Activated naive CD8-positive, alpha-beta T cell treated with anti-CD3 and anti-CD28 coated beads, Interleukin-2, amount 50 U/mL, for 24 hours (primary cell): ENCODE measurements at regions not wholly inside any gene's neighbourhood (a gene's known extent, or its start where the extent isn't known, plus 50 kb on each side); places are given as distances from the start of the nearest gene placed in this dataset.

Experiments used
- ATAC-seq: fragments of 150-1000 bp; cut with Tn5 transposase; one replicate; pipeline ENCODE4 v1.10.0; 2021
- DNase-seq: peaks from one replicate; pipeline ENCODE4 v3.0.0; 2021
- H3K27ac Mint-ChIP-seq: one replicate; pipeline ENCODE4 v1.8.0; 2021; ENCODE audit warnings: mild to moderate bottlenecking, mixed read lengths
- H3K27me3 Mint-ChIP-seq: one replicate; pipeline ENCODE4 v1.8.0; 2021; ENCODE audit warnings: mixed read lengths
- H3K36me3 Mint-ChIP-seq: one replicate; pipeline ENCODE4 v1.8.0; 2021; ENCODE audit warnings: low read depth, mixed read lengths
- H3K4me1 Mint-ChIP-seq: one replicate; pipeline ENCODE4 v1.8.0; 2021; ENCODE audit warnings: mixed read lengths
- H3K4me3 Mint-ChIP-seq: one replicate; pipeline ENCODE4 v1.8.0; 2021; ENCODE audit warnings: mild to moderate bottlenecking, moderate library complexity, mixed read lengths
- H3K9me3 Mint-ChIP-seq: one replicate; pipeline ENCODE4 v1.8.0; 2021; ENCODE audit warnings: mixed read lengths

DNA sequence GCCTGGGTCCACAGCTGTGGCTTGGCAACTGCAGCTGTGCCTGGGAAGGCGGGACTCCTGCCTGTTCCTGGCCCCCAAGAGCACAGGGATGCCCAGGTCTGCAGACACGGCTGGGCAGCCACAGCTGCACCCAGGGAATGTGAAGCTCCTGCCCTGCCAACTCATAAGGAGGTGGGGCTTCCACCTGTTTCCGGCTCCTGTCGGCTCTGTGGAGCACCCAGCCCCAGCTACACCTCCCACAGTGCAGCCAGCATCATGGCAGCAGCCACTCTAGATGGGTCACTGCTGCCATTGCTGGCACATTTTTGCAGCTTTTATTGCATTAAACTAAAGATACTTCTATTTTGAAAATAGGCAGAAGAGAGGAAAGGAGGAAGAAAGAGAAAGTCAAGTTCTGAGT is 207.9 kb downstream of the SAMD5 start:
- H3K4me3 Mint-ChIP-seq: no peak overlapping the region
- H3K36me3 Mint-ChIP-seq: no peaks in the 10 kb centered on the region
- no peaks in the 10 kb centered on the region for H3K27me3 Mint-ChIP-seq
- DNase-seq (no peak), ATAC-seq (no peak)
- no peaks in the 10 kb centered on the region for H3K9me3 Mint-ChIP-seq
- no peak overlapping the region for H3K27ac Mint-ChIP-seq
- no peaks in the 10 kb centered on the region for H3K4me1 Mint-ChIP-seq

DNA sequence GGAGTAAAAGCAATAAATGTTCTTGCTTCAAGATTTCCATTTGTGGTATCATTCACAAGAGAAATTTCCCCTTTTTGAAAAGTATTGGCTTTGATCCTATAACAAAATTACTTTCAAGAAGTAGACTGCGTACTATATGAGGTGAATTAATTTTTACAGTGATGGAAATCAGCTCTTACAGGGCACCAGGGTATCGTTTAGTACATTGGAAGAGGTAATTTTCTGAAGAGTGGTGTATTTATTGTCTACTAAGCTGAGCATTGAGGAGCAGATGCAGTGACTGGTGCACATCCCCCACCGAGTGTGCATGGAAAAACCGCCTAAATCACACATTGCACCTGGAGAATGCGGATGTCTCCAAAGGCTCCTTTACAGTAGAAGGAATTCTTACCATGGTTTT is 209.5 kb downstream of the SAMD5 start:
- no peak overlapping the region for H3K4me3 Mint-ChIP-seq
- no peaks in the 10 kb centered on the region for H3K27me3 Mint-ChIP-seq
- DNase-seq (no peak), ATAC-seq (no peak)
- H3K36me3 Mint-ChIP-seq: no peaks in the 10 kb centered on the region
- H3K4me1 Mint-ChIP-seq: no peaks in the 10 kb centered on the region
- no peak overlapping the region for H3K27ac Mint-ChIP-seq
- peaks cover 9% of the 10 kb centered on the region for H3K9me3 Mint-ChIP-seq

DNA sequence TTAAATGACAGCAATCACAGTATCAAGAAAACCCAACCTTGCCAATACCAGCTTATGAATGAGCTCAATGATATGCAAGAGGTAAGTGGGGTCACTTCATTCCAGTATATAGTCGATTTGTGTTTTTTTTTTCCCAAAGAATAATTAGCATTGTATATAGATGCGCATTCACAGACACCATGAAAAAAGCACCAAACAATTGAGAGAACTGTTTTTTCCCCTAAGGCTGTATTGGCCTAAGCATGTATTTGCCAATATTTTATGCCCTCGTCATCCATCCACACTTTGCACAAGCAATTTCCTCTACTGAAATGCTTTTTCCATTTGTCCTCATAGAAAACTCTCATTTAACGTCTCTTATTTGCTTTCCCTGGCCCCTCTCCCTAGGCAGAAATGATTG is 213.7 kb downstream of the SAMD5 start:
- Mint-ChIP-seq H3K4me3 (no peak overlapping the region), H3K27ac (no peak overlapping the region), H3K27me3 (no peaks in the 10 kb centered on the region), H3K36me3 (no peaks in the 10 kb centered on the region), H3K9me3 (peaks cover 16% of the 10 kb centered on the region), H3K4me1 (no peaks in the 10 kb centered on the region)
- DNase-seq (no peak), ATAC-seq (no peak)

DNA sequence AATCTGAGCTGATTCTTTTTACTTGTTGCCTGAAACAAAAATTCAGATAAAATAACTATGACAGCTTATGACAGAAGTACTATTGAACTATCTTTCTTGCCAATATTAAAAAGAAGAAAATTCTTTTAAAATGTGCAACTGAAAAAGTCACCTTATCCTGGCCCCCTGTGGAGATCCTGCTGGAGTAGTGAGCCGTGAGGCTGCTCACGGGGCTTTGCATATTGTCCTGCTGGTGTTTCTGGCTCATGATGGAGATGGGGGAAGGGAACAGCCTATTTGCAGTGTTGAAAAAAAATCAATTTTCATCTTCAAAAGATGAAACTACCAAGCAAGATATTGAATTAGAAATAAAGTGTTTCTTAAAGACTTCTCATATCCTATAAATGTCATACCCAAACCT is 216.0 kb downstream of the SAMD5 start:
- Mint-ChIP-seq H3K4me1 (no peaks in the 10 kb centered on the region), H3K27ac (no peak overlapping the region), H3K4me3 (no peak overlapping the region), H3K9me3 (peaks cover 16% of the 10 kb centered on the region), H3K36me3 (no peaks in the 10 kb centered on the region), H3K27me3 (no peaks in the 10 kb centered on the region)
- no peak for DNase-seq
- no peak for ATAC-seq

DNA sequence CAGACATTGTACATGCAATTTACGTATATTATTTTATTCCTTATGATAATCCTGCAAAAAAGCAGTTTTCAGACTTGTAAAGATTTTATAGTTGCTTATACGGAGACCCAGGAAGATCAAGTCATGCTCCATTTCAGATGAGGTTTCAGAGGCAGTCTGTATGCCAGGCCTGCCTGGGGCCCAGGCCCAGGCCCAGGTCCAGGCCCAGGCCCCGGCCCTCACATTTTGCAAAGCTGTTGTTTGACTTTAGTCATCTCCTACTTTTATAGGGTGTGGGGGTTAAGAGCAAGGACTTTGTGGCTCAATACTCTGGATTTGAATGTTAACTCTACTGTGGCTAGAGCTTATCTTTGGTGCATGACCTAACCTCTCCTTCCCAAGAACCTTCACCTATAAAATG is 217.9 kb downstream of the SAMD5 start:
- DNase-seq (no peak), ATAC-seq (no peak)
- Mint-ChIP-seq H3K4me3 (no peak overlapping the region), H3K27me3 (peaks cover 2% of the 10 kb centered on the region), H3K36me3 (no peaks in the 10 kb centered on the region), H3K9me3 (peaks cover 16% of the 10 kb centered on the region), H3K4me1 (no peaks in the 10 kb centered on the region), H3K27ac (no peak overlapping the region)

DNA sequence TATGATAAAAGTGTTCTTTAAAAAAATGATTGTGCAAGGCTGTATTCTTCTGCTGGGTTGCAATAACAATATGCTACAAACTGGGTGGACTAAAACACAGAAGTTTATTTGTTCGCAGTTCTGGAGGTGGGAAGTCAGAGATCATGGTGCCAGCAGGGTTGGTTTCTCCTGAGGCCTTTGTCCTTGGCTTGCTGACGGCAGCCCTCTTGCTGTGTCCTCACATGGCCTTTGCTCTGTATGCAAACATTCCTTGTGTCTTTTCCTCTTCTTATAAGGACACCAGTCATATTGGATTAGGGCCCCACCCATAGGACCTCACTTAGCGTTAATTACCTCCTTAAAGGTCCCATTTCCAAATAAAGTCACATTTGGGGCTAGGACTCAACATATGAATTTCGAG is 220.4 kb downstream of the SAMD5 start:
- peaks cover 2% of the 10 kb centered on the region for H3K27me3 Mint-ChIP-seq
- no peak overlapping the region for H3K4me3 Mint-ChIP-seq
- H3K36me3 Mint-ChIP-seq: no peaks in the 10 kb centered on the region
- H3K4me1 Mint-ChIP-seq: no peaks in the 10 kb centered on the region
- no peak for DNase-seq
- H3K9me3 Mint-ChIP-seq: no peaks in the 10 kb centered on the region
- no peak for ATAC-seq
- H3K27ac Mint-ChIP-seq: no peak overlapping the region

DNA sequence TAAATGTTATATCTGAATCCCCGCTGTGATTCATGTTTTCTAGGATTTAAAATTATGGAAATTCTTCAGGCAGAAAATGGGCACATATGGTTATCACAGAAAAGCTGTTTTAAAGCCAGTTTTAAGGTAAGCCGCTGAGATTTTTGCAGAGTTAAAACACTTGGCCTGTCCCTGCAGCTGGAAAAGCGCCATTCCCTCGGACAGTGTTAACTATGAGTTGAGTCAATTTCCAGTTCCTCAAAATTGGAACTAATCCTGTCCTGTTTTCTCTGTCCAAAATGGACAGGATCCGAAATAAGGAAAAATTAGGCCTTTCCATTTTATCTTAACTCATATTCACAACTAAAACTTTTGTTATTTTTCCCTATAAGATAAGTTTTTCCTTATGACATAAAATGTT is 225.2 kb downstream of the SAMD5 start:
- Mint-ChIP-seq H3K9me3 (no peaks in the 10 kb centered on the region), H3K27me3 (peaks cover 5% of the 10 kb centered on the region), H3K36me3 (no peaks in the 10 kb centered on the region), H3K4me1 (no peaks in the 10 kb centered on the region), H3K4me3 (no peak overlapping the region), H3K27ac (no peak overlapping the region)
- no peak for DNase-seq
- ATAC-seq: no peak

DNA sequence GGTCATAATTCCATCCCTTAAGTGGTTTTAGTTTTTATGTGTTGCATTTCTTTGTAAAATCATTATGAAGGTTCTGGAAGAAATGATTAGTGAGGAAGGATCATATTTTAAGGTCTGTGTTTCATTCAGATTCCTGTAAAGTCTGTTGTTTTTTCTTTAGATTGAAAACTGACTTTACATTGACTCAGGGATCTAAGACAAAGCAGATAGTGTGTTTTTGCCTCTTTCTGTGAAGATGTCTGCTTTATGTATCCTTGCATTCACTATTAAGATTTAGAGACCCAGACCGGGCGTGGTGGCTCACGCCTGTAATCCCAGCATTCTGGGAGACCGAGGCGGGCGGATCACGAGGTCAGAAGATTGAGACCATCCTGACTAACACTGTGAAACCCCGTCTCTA is 225.7 kb downstream of the SAMD5 start:
- DNase-seq: no peak
- ATAC-seq: no peak
- Mint-ChIP-seq H3K27ac (no peak overlapping the region), H3K27me3 (peaks cover 5% of the 10 kb centered on the region), H3K36me3 (no peaks in the 10 kb centered on the region), H3K4me3 (no peak overlapping the region), H3K9me3 (no peaks in the 10 kb centered on the region), H3K4me1 (no peaks in the 10 kb centered on the region)

DNA sequence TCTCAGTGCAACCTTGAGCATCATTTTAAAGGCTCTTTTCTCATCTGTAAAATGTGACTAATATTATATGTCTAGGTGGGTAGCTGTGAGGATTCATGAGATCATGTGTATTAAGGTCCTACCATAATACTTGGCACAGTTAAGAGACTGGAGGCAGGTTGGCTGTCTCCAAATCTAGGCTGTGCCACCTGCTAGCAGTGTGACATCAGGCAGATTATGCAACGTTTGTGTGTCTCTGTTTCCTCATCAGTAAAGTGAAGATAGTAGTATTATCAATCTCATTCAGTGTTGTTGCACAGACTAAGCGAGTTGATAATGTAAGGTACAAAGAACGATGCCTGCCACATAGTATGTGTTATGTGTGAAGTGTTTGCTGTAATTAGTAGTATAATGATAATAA is 227.4 kb downstream of the SAMD5 start:
- no peaks in the 10 kb centered on the region for H3K36me3 Mint-ChIP-seq
- DNase-seq (no peak), ATAC-seq (no peak)
- H3K27ac Mint-ChIP-seq: no peak overlapping the region
- H3K9me3 Mint-ChIP-seq: no peaks in the 10 kb centered on the region
- H3K4me3 Mint-ChIP-seq: no peak overlapping the region
- peaks cover 3% of the 10 kb centered on the region for H3K27me3 Mint-ChIP-seq
- H3K4me1 Mint-ChIP-seq: no peaks in the 10 kb centered on the region

DNA sequence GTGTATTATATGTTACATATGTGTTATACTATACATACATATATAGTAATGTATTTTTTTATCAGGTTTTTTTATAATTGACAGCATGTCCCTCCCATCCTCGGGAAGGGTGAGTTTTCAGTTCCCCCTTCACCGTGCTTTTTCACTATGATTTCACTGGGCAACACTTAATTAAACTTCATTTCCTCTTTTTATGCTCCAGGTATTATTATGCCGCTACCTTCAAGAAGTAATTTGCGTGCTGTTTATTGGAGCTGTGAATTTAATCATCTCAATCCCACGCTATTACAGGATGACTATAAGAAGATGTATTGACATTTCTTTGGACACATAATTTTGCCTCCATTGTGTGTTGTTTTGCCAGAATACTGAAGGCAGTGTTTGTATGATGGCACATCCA is 228.6 kb downstream of the SAMD5 start:
- Mint-ChIP-seq H3K4me3 (no peak overlapping the region), H3K9me3 (no peaks in the 10 kb centered on the region), H3K36me3 (no peaks in the 10 kb centered on the region), H3K27me3 (peaks cover 3% of the 10 kb centered on the region), H3K27ac (no peak overlapping the region), H3K4me1 (no peaks in the 10 kb centered on the region)
- DNase-seq (no peak), ATAC-seq (no peak)

DNA sequence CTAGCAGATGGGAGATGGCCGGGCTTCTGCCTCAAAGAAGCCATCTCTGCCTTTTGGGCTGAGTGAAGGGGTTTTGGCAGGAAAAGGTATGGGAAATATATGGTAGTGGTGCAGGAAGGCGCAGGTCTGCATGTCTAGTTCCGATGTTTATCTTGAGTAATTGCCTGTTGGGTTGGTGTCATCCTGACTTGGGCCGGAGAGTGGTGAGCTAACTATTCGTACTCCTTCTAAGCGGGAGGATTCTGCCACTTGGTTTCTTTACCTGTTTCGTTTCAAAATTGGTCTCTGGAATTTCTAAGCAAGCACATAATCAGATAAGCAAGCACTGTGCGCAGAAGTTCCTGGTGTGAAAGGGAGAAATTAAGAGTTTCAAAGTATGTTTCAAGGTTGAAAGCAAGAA is 229.6 kb downstream of the SAMD5 start:
- no peaks in the 10 kb centered on the region for H3K4me1 Mint-ChIP-seq
- H3K4me3 Mint-ChIP-seq: no peak overlapping the region
- H3K27ac Mint-ChIP-seq: no peak overlapping the region
- H3K36me3 Mint-ChIP-seq: no peaks in the 10 kb centered on the region
- no peaks in the 10 kb centered on the region for H3K9me3 Mint-ChIP-seq
- no peak for ATAC-seq
- peaks cover 3% of the 10 kb centered on the region for H3K27me3 Mint-ChIP-seq
- no peak for DNase-seq

DNA sequence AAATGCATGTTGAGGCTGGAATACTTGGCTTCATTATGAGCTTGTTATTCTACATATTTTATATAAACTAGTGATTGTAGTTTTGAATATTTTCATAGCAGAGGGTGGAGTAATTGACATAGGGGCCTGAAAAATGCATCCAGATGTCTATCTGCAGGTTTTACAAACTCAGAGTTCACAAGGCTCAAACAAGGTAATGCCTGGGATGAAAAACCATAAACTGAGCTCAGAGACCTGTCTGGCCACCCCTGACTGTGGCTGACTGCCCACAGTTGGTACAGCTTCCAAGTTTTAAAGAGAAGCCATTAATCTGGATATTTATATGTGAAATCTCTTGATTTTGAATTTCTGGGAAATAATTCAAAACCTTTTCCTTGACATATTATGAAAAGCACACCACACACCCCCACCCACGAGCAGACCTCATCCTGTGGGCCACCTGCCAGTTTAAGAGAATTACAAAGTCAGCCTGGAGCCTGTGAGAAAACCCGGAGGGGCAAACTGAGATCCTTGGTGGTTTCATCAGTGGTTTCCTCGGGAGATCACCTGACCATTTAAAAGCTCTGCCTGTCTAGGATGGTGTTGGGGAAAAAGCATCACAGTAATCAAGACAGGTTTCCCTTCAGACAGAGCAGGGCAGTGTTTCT is 230.1 kb downstream of the SAMD5 start:
- ATAC-seq: no peak
- Mint-ChIP-seq H3K4me1 (no peaks in the 10 kb centered on the region), H3K4me3 (no peak overlapping the region), H3K9me3 (no peaks in the 10 kb centered on the region), H3K27me3 (peaks cover 3% of the 10 kb centered on the region), H3K36me3 (no peaks in the 10 kb centered on the region), H3K27ac (no peak overlapping the region)
- no peak for DNase-seq

DNA sequence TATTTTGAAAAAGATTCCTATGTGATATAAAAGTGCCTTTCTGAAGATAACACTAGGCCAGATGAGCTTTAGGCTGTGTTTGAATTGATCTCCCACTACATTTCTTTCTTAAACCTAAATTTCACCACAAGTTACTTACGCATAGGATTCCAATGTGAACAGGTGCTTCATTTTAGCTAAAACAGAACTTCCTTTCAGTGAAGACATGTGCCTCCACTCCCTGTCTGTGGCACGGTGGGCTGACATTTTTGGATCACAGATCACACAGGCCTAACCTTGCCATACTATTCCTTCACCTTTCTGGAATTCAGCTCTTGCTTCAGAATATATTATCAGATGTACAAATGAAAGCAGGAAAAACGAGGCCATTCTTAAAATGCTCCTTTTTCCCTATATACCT is 231.8 kb downstream of the SAMD5 start:
- Mint-ChIP-seq H3K9me3 (no peaks in the 10 kb centered on the region), H3K27me3 (peaks cover 3% of the 10 kb centered on the region), H3K4me3 (no peak overlapping the region), H3K36me3 (no peaks in the 10 kb centered on the region), H3K27ac (no peak overlapping the region), H3K4me1 (no peaks in the 10 kb centered on the region)
- DNase-seq (no peak), ATAC-seq (no peak)

DNA sequence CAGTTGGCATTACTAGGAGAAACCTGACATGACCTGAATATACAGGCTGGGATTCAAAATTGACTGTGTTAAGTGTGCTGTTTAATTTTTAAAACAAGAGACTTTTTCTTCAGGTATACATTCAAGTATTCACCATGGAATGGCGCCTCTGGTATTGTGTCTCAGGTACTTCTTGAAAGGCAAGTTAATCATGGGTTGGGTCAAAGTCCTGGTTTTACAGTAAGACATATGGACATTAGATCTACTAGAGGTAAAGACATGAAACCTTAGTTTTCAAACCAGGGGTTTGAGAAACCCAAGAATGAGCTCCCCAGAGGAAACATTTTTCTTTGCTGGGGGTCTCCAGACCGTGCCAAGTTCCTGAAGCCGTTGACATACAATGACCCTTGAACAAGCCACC is 232.4 kb downstream of the SAMD5 start:
- Mint-ChIP-seq H3K4me1 (no peaks in the 10 kb centered on the region), H3K27ac (no peak overlapping the region), H3K27me3 (peaks cover 3% of the 10 kb centered on the region), H3K36me3 (no peaks in the 10 kb centered on the region), H3K4me3 (no peak overlapping the region), H3K9me3 (no peaks in the 10 kb centered on the region)
- ATAC-seq (no peak), DNase-seq (no peak)

DNA sequence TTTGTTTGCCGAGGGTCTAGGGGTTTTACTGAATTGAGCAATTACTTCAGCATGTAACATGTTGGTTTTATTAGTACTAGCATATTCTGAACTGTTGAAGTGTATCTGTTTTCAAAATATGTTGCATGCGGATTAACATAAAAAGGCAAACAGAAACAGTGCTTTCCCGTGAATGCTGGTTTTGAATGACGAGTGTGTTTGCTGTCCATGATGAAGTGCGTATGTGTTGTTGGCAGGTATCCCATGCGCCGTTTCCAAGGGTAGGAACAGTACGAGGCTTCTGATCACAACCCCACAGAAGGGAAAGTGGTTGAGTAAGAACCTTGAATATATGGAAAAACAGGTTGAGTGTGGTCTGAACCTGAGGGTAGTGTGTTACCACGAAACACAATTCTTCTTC is 232.9 kb downstream of the SAMD5 start:
- no peaks in the 10 kb centered on the region for H3K9me3 Mint-ChIP-seq
- no peak for DNase-seq
- H3K27ac Mint-ChIP-seq: no peak overlapping the region
- no peaks in the 10 kb centered on the region for H3K4me1 Mint-ChIP-seq
- H3K27me3 Mint-ChIP-seq: peaks cover 3% of the 10 kb centered on the region
- no peak overlapping the region for H3K4me3 Mint-ChIP-seq
- no peak for ATAC-seq
- H3K36me3 Mint-ChIP-seq: no peaks in the 10 kb centered on the region

DNA sequence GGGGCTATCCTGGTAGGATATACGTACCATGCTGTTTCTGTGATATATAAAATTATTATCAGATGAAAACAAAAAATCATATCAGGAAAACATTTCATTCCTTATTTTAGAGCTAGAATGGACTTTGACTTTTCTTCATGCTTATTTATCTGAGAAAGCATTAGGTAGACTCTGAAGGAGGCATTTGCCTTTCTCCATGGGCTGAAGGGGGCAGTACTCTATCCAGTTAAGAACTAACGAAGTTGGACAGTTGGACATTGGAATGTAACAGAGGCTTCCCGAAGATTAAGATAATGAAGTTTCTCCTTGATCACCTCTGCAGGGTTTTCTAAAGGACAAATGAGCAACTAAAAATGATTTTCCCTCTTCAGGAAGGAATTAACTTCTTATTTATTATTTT is 233.9 kb downstream of the SAMD5 start:
- H3K4me1 Mint-ChIP-seq: no peaks in the 10 kb centered on the region
- no peak overlapping the region for H3K27ac Mint-ChIP-seq
- no peaks in the 10 kb centered on the region for H3K9me3 Mint-ChIP-seq
- peaks cover 3% of the 10 kb centered on the region for H3K27me3 Mint-ChIP-seq
- no peak overlapping the region for H3K4me3 Mint-ChIP-seq
- no peak for ATAC-seq
- no peaks in the 10 kb centered on the region for H3K36me3 Mint-ChIP-seq
- no peak for DNase-seq
